ENCODE measurements at regions not wholly inside any gene's neighbourhood (a gene's known extent, or its start where the extent isn't known, plus 50 kb on each side); places are given as distances from the start of the nearest gene placed in this dataset.

DNA sequence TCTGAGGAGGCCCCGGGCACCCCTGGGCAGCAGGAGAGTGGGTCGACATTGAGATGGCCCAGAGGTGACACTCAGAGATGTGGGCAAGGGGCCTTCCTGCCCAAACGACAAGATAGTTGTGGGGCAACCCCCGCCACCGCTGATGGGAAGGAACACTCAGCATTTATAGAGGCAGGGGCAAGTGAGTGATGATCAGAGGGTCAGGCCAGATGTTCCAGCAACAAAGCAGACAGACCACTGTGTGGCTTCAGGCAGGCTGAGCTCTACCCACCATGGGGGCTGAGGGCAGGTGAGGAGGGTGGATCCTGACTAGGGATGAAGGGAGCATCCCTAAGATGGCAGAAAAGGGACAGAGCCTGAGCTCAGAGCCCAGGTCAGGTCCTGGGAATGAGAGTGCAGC is 362.7 kb downstream of the PTPRU start:
- TF ChIP-seq CTCF (IDR thresholded peaks at IDR 0.05; ENCODE audit: low read depth, low read length, poor library complexity, severe bottlenecking) (no peak), EZH2phosphoT487 (IDR thresholded peaks at IDR 0.05; ENCODE audit: borderline replicate concordance, low read length) (no peak)
